Fibroblast of mammary gland (primary cell): ENCODE measurements at regions not wholly inside any gene's neighbourhood (a gene's known extent, or its start where the extent isn't known, plus 50 kb on each side); places are given as distances from the start of the nearest gene placed in this dataset.

Experiments
- DNase-seq: peaks from one replicate; pipeline ENCODE4 v3.0.0-alpha.2; 2010; ENCODE audit warnings: low read depth
- H3K4me3 ChIP-seq: 2 replicates; pipeline ENCODE4 v1.5.1; 2011; ENCODE audit warnings: low read depth, mild to moderate bottlenecking, low read length, moderate library complexity; ENCODE audit not compliant: control insufficient read depth
- TF ChIP-seq, protein P1 (sequence below): conservative IDR thresholded peaks from 2 replicates; pipeline ENCODE4 v1.5.1; 2011; ENCODE audit warnings: low read depth, low read length, inconsistent platforms; ENCODE audit not compliant: control insufficient read depth, insufficient read depth

DNA sequence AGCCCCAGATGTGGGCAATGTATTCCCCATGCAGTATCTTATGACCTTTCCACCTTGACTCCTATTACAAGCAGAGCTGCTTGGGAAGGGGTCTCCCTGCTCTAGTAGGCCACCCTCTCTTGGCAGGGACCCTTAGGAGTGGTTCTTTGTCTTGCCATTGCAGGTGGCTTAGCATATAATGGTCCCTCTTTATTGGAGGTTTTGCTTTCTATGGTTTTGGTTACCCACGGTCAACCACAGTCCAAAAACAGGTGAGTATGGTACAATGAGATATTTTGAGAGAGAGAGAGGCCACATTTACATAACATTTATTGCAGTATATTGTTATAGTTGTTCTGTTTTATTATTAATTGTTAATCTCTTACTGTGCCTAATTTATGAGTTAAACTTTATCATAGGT, 472.8 kb upstream of the ASIC2 start:
- DNase-seq = no peak
- TF ChIP-seq, protein P1, sequence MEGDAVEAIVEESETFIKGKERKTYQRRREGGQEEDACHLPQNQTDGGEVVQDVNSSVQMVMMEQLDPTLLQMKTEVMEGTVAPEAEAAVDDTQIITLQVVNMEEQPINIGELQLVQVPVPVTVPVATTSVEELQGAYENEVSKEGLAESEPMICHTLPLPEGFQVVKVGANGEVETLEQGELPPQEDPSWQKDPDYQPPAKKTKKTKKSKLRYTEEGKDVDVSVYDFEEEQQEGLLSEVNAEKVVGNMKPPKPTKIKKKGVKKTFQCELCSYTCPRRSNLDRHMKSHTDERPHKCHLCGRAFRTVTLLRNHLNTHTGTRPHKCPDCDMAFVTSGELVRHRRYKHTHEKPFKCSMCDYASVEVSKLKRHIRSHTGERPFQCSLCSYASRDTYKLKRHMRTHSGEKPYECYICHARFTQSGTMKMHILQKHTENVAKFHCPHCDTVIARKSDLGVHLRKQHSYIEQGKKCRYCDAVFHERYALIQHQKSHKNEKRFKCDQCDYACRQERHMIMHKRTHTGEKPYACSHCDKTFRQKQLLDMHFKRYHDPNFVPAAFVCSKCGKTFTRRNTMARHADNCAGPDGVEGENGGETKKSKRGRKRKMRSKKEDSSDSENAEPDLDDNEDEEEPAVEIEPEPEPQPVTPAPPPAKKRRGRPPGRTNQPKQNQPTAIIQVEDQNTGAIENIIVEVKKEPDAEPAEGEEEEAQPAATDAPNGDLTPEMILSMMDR = no peak
- no peak overlapping the region for H3K4me3 ChIP-seq

DNA sequence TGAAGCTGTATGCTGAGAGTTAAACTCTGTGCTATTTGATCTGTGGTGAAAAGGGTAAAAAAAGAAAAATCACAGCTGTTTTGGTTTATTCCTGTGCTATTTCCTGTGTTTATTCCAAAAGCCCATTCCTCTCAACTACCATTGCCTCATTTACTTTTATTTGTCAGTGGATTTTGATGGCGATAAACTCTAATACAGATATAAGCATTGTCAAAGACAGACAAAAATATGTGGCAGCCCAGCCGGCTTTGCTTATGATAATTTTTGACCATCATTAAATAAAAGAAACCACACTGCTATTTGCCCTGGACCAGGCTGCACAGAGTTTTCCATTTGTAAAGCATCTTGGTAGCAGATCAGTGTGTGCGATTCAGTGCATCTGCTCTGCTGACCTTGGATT, 473.6 kb upstream of the ASIC2 start:
- H3K4me3 ChIP-seq = no peak overlapping the region
- DNase-seq = no peak
- TF ChIP-seq, protein P1 = no peak

DNA sequence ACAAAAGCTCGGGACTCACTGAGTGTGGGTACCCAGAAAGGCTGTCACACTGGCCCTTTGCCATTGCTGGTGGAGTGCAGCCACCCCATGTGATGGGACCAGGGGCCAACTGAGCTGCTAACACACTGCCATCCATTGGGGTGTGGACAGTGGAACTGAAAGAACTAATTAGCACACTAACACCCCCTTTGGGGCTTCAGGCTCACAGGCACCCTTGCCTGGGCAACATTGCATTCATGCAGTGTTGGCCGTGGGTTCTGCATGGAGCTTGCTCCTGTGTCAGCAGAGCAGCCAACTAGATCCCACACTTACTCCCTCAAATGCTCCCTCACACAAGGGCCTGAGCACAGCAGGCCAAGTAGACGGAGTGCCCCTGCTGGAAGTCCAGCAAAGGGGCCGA, 476.0 kb upstream of the ASIC2 start:
- TF ChIP-seq, protein P1 = no peak
- DNase-seq = no peak
- no peak overlapping the region for H3K4me3 ChIP-seq

DNA sequence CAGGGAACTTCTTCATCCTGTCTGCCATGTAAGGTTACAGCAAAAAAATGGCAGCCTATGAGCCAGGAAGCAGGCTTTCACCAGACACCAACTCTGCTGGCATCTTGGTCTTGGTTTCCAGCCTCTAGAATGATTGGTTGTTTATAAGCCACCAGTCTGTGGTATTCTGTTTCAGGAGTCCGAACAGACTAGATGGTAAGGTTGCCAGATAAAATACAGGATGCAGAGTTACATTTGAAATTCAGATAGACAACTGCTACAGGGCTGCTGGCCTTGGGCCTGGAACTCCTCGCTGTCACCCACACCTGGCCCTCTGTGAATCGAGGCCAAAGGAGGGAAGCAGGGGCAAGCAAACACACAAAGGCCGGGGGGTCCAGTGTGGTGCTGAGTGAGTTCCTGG, 478.8 kb upstream of the CCL2 start:
- no peak overlapping the region for H3K4me3 ChIP-seq
- no peak for DNase-seq
- TF ChIP-seq, protein P1 = no peak

DNA sequence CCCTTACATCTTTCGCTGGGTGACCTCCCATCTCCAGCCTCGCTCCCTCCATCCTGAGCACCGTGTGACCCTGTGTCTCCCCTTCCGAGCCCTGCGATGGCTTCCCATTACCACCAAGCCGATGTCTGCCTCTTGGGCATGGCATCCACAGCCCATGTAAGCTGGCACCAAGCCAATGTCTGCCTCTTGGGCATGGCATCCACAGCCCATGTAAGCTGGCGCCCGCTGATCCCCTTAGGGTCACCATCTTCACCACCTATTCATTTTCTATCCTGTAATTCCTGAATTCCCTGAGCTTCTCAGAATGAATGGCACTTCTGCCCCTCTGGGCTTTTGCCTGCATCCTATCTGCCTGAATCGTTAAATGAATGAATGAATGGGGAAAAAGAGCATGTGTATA, 478.2 kb upstream of the CCL2 start:
- TF ChIP-seq, protein P1 = no peak
- DNase-seq = no peak
- H3K4me3 ChIP-seq = no peak overlapping the region

DNA sequence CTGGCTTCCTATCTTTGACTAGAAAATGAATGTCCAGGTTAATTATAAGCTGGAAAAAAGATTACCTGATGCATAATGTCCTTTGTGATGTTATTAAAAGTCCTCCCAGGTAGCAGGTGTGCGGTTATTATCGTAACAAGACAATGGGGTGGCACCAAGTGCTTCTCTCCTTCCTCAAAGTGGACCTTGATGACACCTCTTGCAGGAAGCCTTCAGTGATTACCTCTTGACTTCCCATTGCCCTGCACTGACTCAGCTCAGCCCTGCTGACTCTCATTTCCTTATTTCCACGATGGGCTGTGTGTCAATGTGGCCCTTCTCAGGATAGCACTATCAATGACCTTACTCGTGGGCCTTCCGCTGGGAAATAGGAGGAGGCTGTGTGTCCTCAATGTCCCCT, 477.4 kb upstream of the CCL2 start:
- H3K4me3 ChIP-seq = no peak overlapping the region
- TF ChIP-seq, protein P1 = no peak
- no peak for DNase-seq
